GM19035 (cell line): ENCODE measurements at regions not wholly inside any gene's neighbourhood (a gene's known extent, or its start where the extent isn't known, plus 50 kb on each side); places are given as distances from the start of the nearest gene placed in this dataset.
"Not testable (repeated sequence)": the region's sequence is repeated elsewhere in the genome, so short reads cannot be mapped to it uniquely, and the experiment has no call there.

Experiments
- ATAC-seq: cut with Tn5 transposase; IDR thresholded peaks from one replicate; pipeline ENCODE4 v1.9.1; 2021; ENCODE audit not compliant: unreplicated experiment

- ATAC-seq = not testable (repeated sequence)
Observed at GRCh38 chr10:15921423-15921945, 61.2 kb upstream of the MINDY3 start.

GRCh38 chr10:15931376-15931775, 71.1 kb upstream of the MINDY3 start:
- ATAC-seq = no peak

- not testable (repeated sequence) for ATAC-seq
Observed at GRCh38 chr10:15939543-15939942, 79.2 kb upstream of the MINDY3 start.

- ATAC-seq = no peak
Observed at GRCh38 chr10:15943426-15943825, 83.1 kb upstream of the MINDY3 start.

GRCh38 chr10:15954188-15954587, 93.9 kb upstream of the MINDY3 start:
- no peak for ATAC-seq

- ATAC-seq = no peak
Observed at GRCh38 chr10:15960277-15960676, 100.0 kb upstream of the MINDY3 start.

- ATAC-seq = not testable (repeated sequence)
Observed at GRCh38 chr10:15972736-15973135, 112.4 kb upstream of the MINDY3 start.

- ATAC-seq = no peak
Observed at GRCh38 chr10:15985690-15986089, 125.4 kb upstream of the MINDY3 start.

- ATAC-seq = no peak
Observed at GRCh38 chr10:15990535-15991129, 130.3 kb upstream of the MINDY3 start.

GRCh38 chr10:15997313-15997712, 137.0 kb upstream of the MINDY3 start:
- ATAC-seq = no peak

GRCh38 chr10:16001581-16001980, 141.3 kb upstream of the MINDY3 start:
- no peak for ATAC-seq

GRCh38 chr10:16009785-16010184, 149.5 kb upstream of the MINDY3 start:
- no peak for ATAC-seq

- ATAC-seq = no peak
Observed at GRCh38 chr10:16011548-16011947, 151.2 kb upstream of the MINDY3 start.

- no peak for ATAC-seq
Observed at GRCh38 chr10:16014469-16014868, 154.2 kb upstream of the MINDY3 start.

- ATAC-seq = no peak
Observed at GRCh38 chr10:16016688-16017087, 156.4 kb upstream of the MINDY3 start.

GRCh38 chr10:16020836-16021235, 160.5 kb upstream of the MINDY3 start:
- no peak for ATAC-seq

GRCh38 chr10:16026832-16027231, 166.5 kb upstream of the MINDY3 start:
- not testable (repeated sequence) for ATAC-seq

- no peak for ATAC-seq
Observed at GRCh38 chr10:16030562-16030961, 170.3 kb upstream of the MINDY3 start.

GRCh38 chr10:16049050-16049449, 188.7 kb upstream of the MINDY3 start:
- ATAC-seq = no peak

GRCh38 chr10:16049782-16050181, 189.5 kb upstream of the MINDY3 start:
- no peak for ATAC-seq

GRCh38 chr10:16063350-16063749, 203.0 kb upstream of the MINDY3 start:
- no peak for ATAC-seq

GRCh38 chr10:16083551-16083950, 223.2 kb upstream of the MINDY3 start:
- not testable (repeated sequence) for ATAC-seq

GRCh38 chr10:16105082-16105481, 244.8 kb upstream of the MINDY3 start:
- ATAC-seq = no peak
